ENCODE measurements at regions not wholly inside any gene's neighbourhood (a gene's known extent, or its start where the extent isn't known, plus 50 kb on each side); places are given as distances from the start of the nearest gene placed in this dataset.

GRCh38 chr18:34647251-34647650 lies 62.8 kb upstream of the DTNA start:
- TF ChIP-seq GATA2 (IDR thresholded peaks at IDR 0.05; ENCODE audit: low read depth, low read length) (no peak), GATA3 (IDR thresholded peaks at IDR 0.05; ENCODE audit: low read depth, low read length) (no peak)
